H1 (cell line): ENCODE measurements at regions not wholly inside any gene's neighbourhood (a gene's known extent, or its start where the extent isn't known, plus 50 kb on each side); places are given as distances from the start of the nearest gene placed in this dataset.

ENCODE experiments used
- CHD7 ChIP-seq: fragments of 300-600 bp; sonication (generic); IDR thresholded peaks from 2 replicates; pipeline ENCODE4 v1.7.1; 2012; ENCODE audit warnings: low read length, moderate library complexity, mild to moderate bottlenecking, inconsistent platforms; ENCODE audit not compliant: insufficient replicate concordance
- SP1 ChIP-seq: IDR thresholded peaks from 2 replicates; pipeline ENCODE4 v1.6.1; 2011; ENCODE audit warnings: low read depth, low read length
- SP2 ChIP-seq: IDR thresholded peaks from 2 replicates; pipeline ENCODE4 v1.6.1; 2012; ENCODE audit warnings: mild to moderate bottlenecking, low read length, inconsistent platforms
- SP4 ChIP-seq: IDR thresholded peaks from 2 replicates; pipeline ENCODE4 v1.6.1; 2012; ENCODE audit warnings: low read length, inconsistent platforms
- SRF ChIP-seq: IDR thresholded peaks from 2 replicates; pipeline ENCODE4 v1.6.1; 2011; ENCODE audit warnings: mild to moderate bottlenecking, low read depth, low read length, moderate library complexity
- TAF1 ChIP-seq: IDR thresholded peaks from 2 replicates; pipeline ENCODE4 v1.6.1; 2011; ENCODE audit warnings: mild to moderate bottlenecking, low read depth, low read length
- TBP ChIP-seq: IDR thresholded peaks from 2 replicates; pipeline ENCODE4 v1.6.1; 2011; ENCODE audit warnings: low read depth, low read length, improper control_type of control experiment
- YY1 ChIP-seq: IDR thresholded peaks from 2 replicates; pipeline ENCODE4 v1.6.1; 2011; ENCODE audit warnings: low read depth, mild to moderate bottlenecking, low read length

- TF ChIP-seq CHD7 (no peak), TBP (no peak), YY1 (no peak), TAF1 (no peak), SRF (no peak), SP2 (no peak), SP1 (no peak), SP4 (no peak)
- TF ChIP-seq, all 59 proteins: peak for 0
Observed at GRCh38 chr18:22640281-22640842, 222.6 kb upstream of the CTAGE1 start (continued).
